MCF 10A (cell line): ENCODE measurements at regions not wholly inside any gene's neighbourhood (a gene's known extent, or its start where the extent isn't known, plus 50 kb on each side); places are given as distances from the start of the nearest gene placed in this dataset.

Source experiments
- BruUV-seq: library from RNA; stranded (reverse); fragments of 400-500 nt; replicated peaks from 2 replicates; lab custom pipeline; 2021; lab: Mats Ljungman, UMichigan
- CTCF ChIA-PET: fragments of 300-600 bp; sonication (Branson Sonifier 250); formaldehyde crosslinking; extraction: SDS; loops from one replicate; lab custom pipeline; 2021; ENCODE audit warnings: antibody characterized with exemption, inconsistent platforms; lab: Yijun Ruan, JAX
- POLR2A ChIA-PET: fragments of 300-600, 350-650 bp; sonication (Branson Sonifier 250); formaldehyde crosslinking; extraction: SDS; loops from one replicate; lab custom pipeline; 2020; ENCODE audit warnings: antibody characterized with exemption, inconsistent platforms; lab: Yijun Ruan, JAX
- DNase-seq: peaks from one replicate; pipeline ENCODE4 v3.0.0-alpha.2; 2018; ENCODE audit not compliant: unreplicated experiment
- H3K27ac Mint-ChIP-seq: one replicate; pipeline ENCODE4 v1.8.0; 2022; ENCODE audit warnings: mild to moderate bottlenecking, low read depth, mixed read lengths; ENCODE audit not compliant: unreplicated experiment
- H3K27me3 Mint-ChIP-seq: one replicate; pipeline ENCODE4 v1.8.0; 2022; ENCODE audit warnings: mixed read lengths; ENCODE audit not compliant: insufficient read depth, unreplicated experiment
- H3K36me3 Mint-ChIP-seq: one replicate; pipeline ENCODE4 v1.8.0; 2022; ENCODE audit warnings: mild to moderate bottlenecking, moderate library complexity, mixed read lengths; ENCODE audit not compliant: insufficient read depth, unreplicated experiment
- H3K4me1 Mint-ChIP-seq: one replicate; pipeline ENCODE4 v1.8.0; 2022; ENCODE audit warnings: mixed read lengths; ENCODE audit not compliant: insufficient read depth, unreplicated experiment
- H3K4me3 Mint-ChIP-seq: one replicate; pipeline ENCODE4 v1.8.0; 2022; ENCODE audit warnings: mild to moderate bottlenecking, moderate library complexity, mixed read lengths; ENCODE audit not compliant: unreplicated experiment
- H3K9me3 Mint-ChIP-seq: one replicate; pipeline ENCODE4 v1.8.0; 2022; ENCODE audit warnings: mixed read lengths; ENCODE audit not compliant: unreplicated experiment
- intact Hi-C: fragments of 100-400 bp; cut with micrococcal nuclease; formaldehyde crosslinking; loops from 2 replicates; pipeline ENCODE4 v1.14.1; 2022
- TF ChIP-seq, protein P1 (sequence below): fragments of 200-600 bp; IDR thresholded peaks from one replicate; pipeline ENCODE4 v1.8.0; 2022; ENCODE audit warnings: antibody characterized with exemption, mild to moderate bottlenecking; ENCODE audit not compliant: unreplicated experiment

DNA sequence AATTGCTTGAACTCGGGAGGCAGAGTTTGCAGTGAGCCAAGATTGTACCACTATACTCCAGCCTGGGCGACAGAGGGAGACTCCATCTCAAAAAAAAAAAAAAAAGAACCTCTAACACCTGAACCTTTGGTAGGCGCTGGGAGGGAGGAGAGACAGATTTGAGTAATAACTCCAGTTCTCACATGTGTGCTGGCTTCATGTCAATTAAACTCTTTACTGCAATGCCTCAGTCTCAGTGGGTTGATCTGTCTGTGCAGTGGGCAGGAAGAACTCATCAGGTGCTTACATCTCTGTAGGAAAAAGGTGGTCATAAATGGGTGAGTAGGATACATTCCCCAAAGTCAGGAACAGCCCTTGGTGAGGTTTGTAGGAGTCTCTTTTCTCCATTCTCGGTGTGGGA, 85.1 kb upstream of the ABCC4 start:
- Mint-ChIP-seq H3K27ac (no peak overlapping the region), H3K4me3 (no peak overlapping the region), H3K36me3 (no peaks in the 10 kb centered on the region), H3K4me1 (no peaks in the 10 kb centered on the region), H3K9me3 (no peaks in the 10 kb centered on the region), H3K27me3 (peaks cover 36% of the 10 kb centered on the region)
- no peak for DNase-seq
- TF ChIP-seq, protein P1, sequence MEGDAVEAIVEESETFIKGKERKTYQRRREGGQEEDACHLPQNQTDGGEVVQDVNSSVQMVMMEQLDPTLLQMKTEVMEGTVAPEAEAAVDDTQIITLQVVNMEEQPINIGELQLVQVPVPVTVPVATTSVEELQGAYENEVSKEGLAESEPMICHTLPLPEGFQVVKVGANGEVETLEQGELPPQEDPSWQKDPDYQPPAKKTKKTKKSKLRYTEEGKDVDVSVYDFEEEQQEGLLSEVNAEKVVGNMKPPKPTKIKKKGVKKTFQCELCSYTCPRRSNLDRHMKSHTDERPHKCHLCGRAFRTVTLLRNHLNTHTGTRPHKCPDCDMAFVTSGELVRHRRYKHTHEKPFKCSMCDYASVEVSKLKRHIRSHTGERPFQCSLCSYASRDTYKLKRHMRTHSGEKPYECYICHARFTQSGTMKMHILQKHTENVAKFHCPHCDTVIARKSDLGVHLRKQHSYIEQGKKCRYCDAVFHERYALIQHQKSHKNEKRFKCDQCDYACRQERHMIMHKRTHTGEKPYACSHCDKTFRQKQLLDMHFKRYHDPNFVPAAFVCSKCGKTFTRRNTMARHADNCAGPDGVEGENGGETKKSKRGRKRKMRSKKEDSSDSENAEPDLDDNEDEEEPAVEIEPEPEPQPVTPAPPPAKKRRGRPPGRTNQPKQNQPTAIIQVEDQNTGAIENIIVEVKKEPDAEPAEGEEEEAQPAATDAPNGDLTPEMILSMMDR = no peak
- no TSS peak for BruUV-seq
- intact Hi-C loops = no loop called here
- CTCF ChIA-PET = interaction anchor here (0.6 kb wide), 1 partner anchor 192 kb away, joined by 3 read pairs; no protein-coding TSS in a partner anchor
- POLR2A ChIA-PET = no interaction called here

- H3K36me3 Mint-ChIP-seq = no peaks in the 10 kb centered on the region
- POLR2A ChIA-PET = interaction anchor here (0.7 kb wide), 1 partner anchor 46 kb away, joined by 3 read pairs; no protein-coding TSS in a partner anchor
- no peaks in the 10 kb centered on the region for H3K4me1 Mint-ChIP-seq
- no peak for DNase-seq
- intact Hi-C loops = no loop called here
- H3K9me3 Mint-ChIP-seq = no peaks in the 10 kb centered on the region
- H3K4me3 Mint-ChIP-seq = no peak overlapping the region
- CTCF ChIA-PET = interaction anchor here (0.6 to 3.9 kb wide), 5 partner anchors 11 to 198 kb away, joined by 3 to 25 read pairs (median 4); no protein-coding TSS in a partner anchor
- peaks cover 36% of the 10 kb centered on the region for H3K27me3 Mint-ChIP-seq
- TF ChIP-seq, protein P1 = no peak
- H3K27ac Mint-ChIP-seq = no peak overlapping the region
- no TSS peak for BruUV-seq
These were observed 86.5 kb upstream of the ABCC4 start for GRCh38 chr13:95387733-95388207.

DNA sequence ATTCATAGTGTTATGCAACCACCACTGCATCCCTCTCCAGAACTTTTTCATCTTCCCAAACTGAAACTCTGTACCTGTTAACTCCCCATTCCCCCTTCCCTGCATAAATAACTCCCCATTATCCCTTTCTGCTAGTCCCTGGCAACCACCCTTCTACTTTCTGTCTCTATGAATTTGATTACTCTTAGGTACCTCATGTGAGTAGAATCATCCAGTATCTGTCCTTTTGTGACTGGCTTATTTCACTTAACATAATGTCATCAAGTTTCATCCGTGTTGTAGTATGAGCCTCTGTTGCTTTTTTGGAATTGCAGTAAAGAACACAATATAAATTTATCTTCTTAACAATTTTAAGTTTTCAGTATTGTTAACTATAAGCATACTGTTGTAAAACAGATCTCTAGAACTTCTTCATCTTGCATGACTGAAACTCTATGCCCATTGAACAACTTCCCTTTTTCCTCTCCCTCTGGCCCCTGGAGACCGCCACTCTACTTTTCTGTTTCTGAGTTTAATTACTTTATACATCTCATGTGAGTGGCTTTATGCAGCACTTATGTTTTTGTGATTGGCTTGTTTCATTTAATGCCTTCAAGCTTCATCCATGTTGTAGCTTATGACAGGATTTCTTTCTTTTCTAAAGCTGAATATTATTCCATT, 87.3 kb upstream of the ABCC4 start:
- no peak for DNase-seq
- no peak overlapping the region for H3K27ac Mint-ChIP-seq
- H3K27me3 Mint-ChIP-seq = peaks cover 36% of the 10 kb centered on the region
- no peaks in the 10 kb centered on the region for H3K9me3 Mint-ChIP-seq
- intact Hi-C loops = no loop called here
- TF ChIP-seq, protein P1 = no peak
- ChIA-PET POLR2A (no interaction called here), CTCF (interaction anchor here (1.0 to 3.9 kb wide), 6 partner anchors 8 to 199 kb away, joined by 3 to 25 read pairs (median 14); no protein-coding TSS in a partner anchor)
- BruUV-seq = no TSS peak
- no peak overlapping the region for H3K4me3 Mint-ChIP-seq
- H3K4me1 Mint-ChIP-seq = no peaks in the 10 kb centered on the region
- no peaks in the 10 kb centered on the region for H3K36me3 Mint-ChIP-seq

GRCh38 chr13:95391362-95391761, 90.1 kb upstream of the ABCC4 start:
- no peaks in the 10 kb centered on the region for H3K9me3 Mint-ChIP-seq
- H3K4me3 Mint-ChIP-seq = no peak overlapping the region
- peaks cover 36% of the 10 kb centered on the region for H3K27me3 Mint-ChIP-seq
- no TSS peak for BruUV-seq
- CTCF ChIA-PET = interaction anchor here (0.7 to 1.5 kb wide), 2 partner anchors 9 to 231 kb away, joined by 3 to 6 read pairs; no protein-coding TSS in a partner anchor
- no peaks in the 10 kb centered on the region for H3K36me3 Mint-ChIP-seq
- no peak overlapping the region for H3K27ac Mint-ChIP-seq
- DNase-seq = no peak
- TF ChIP-seq, protein P1 = no peak
- POLR2A ChIA-PET = interaction anchor here (0.7 kb wide), 1 partner anchor 138 kb away, joined by 3 read pairs; no protein-coding TSS in a partner anchor
- H3K4me1 Mint-ChIP-seq = no peaks in the 10 kb centered on the region
- intact Hi-C loops = no loop called here
